ENCODE measurements at regions not wholly inside any gene's neighbourhood (a gene's known extent, or its start where the extent isn't known, plus 50 kb on each side); places are given as distances from the start of the nearest gene placed in this dataset.

DNA sequence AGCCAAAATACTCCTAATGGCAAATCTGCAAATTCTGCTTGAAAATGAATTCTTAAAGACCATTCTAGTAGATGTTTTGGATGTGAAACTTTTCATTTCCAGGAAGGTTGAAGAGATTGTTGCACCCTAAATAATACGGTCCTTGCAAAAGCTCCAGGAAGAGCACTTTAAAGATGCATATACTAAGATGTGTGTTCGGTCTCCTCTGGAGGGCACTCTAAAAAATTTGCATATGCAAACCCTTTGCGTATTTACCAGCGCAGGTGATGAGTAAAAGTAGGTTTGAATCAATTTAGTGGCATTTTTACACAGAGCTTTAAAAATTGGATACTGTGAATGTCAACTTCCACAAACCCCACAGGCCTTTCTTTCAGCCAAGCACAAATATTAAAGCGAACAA lies 378.1 kb upstream of the SORCS1 start:
- TF ChIP-seq, protein P1, sequence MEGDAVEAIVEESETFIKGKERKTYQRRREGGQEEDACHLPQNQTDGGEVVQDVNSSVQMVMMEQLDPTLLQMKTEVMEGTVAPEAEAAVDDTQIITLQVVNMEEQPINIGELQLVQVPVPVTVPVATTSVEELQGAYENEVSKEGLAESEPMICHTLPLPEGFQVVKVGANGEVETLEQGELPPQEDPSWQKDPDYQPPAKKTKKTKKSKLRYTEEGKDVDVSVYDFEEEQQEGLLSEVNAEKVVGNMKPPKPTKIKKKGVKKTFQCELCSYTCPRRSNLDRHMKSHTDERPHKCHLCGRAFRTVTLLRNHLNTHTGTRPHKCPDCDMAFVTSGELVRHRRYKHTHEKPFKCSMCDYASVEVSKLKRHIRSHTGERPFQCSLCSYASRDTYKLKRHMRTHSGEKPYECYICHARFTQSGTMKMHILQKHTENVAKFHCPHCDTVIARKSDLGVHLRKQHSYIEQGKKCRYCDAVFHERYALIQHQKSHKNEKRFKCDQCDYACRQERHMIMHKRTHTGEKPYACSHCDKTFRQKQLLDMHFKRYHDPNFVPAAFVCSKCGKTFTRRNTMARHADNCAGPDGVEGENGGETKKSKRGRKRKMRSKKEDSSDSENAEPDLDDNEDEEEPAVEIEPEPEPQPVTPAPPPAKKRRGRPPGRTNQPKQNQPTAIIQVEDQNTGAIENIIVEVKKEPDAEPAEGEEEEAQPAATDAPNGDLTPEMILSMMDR (IDR thresholded peaks at IDR 0.05), result no peak
- TF ChIP-seq, protein P2, sequence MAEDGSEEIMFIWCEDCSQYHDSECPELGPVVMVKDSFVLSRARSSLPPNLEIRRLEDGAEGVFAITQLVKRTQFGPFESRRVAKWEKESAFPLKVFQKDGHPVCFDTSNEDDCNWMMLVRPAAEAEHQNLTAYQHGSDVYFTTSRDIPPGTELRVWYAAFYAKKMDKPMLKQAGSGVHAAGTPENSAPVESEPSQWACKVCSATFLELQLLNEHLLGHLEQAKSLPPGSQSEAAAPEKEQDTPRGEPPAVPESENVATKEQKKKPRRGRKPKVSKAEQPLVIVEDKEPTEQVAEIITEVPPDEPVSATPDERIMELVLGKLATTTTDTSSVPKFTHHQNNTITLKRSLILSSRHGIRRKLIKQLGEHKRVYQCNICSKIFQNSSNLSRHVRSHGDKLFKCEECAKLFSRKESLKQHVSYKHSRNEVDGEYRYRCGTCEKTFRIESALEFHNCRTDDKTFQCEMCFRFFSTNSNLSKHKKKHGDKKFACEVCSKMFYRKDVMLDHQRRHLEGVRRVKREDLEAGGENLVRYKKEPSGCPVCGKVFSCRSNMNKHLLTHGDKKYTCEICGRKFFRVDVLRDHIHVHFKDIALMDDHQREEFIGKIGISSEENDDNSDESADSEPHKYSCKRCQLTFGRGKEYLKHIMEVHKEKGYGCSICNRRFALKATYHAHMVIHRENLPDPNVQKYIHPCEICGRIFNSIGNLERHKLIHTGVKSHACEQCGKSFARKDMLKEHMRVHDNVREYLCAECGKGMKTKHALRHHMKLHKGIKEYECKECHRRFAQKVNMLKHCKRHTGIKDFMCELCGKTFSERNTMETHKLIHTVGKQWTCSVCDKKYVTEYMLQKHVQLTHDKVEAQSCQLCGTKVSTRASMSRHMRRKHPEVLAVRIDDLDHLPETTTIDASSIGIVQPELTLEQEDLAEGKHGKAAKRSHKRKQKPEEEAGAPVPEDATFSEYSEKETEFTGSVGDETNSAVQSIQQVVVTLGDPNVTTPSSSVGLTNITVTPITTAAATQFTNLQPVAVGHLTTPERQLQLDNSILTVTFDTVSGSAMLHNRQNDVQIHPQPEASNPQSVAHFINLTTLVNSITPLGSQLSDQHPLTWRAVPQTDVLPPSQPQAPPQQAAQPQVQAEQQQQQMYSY (CRISPR knock-in tag; IDR thresholded peaks at IDR 0.05), result no peak
- TF ChIP-seq ZNF138 (CRISPR knock-in tag; conservative IDR thresholded peaks at IDR 0.05) (no peak), CBFB (CRISPR knock-in tag; IDR thresholded peaks at IDR 0.05; ENCODE audit: low read depth) (no peak)
- TF ChIP-seq, protein P3, sequence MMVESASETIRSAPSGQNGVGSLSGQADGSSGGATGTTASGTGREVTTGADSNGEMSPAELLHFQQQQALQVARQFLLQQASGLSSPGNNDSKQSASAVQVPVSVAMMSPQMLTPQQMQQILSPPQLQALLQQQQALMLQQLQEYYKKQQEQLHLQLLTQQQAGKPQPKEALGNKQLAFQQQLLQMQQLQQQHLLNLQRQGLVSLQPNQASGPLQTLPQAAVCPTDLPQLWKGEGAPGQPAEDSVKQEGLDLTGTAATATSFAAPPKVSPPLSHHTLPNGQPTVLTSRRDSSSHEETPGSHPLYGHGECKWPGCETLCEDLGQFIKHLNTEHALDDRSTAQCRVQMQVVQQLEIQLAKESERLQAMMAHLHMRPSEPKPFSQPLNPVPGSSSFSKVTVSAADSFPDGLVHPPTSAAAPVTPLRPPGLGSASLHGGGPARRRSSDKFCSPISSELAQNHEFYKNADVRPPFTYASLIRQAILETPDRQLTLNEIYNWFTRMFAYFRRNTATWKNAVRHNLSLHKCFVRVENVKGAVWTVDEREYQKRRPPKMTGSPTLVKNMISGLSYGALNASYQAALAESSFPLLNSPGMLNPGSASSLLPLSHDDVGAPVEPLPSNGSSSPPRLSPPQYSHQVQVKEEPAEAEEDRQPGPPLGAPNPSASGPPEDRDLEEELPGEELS (CRISPR knock-in tag; IDR thresholded peaks at IDR 0.05), result no peak
- TF ChIP-seq, protein P4, sequence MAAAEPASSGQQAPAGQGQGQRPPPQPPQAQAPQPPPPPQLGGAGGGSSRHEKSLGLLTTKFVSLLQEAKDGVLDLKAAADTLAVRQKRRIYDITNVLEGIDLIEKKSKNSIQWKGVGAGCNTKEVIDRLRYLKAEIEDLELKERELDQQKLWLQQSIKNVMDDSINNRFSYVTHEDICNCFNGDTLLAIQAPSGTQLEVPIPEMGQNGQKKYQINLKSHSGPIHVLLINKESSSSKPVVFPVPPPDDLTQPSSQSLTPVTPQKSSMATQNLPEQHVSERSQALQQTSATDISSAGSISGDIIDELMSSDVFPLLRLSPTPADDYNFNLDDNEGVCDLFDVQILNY (CRISPR knock-in tag; IDR thresholded peaks at IDR 0.05), result no peak
- TF ChIP-seq, protein P5, sequence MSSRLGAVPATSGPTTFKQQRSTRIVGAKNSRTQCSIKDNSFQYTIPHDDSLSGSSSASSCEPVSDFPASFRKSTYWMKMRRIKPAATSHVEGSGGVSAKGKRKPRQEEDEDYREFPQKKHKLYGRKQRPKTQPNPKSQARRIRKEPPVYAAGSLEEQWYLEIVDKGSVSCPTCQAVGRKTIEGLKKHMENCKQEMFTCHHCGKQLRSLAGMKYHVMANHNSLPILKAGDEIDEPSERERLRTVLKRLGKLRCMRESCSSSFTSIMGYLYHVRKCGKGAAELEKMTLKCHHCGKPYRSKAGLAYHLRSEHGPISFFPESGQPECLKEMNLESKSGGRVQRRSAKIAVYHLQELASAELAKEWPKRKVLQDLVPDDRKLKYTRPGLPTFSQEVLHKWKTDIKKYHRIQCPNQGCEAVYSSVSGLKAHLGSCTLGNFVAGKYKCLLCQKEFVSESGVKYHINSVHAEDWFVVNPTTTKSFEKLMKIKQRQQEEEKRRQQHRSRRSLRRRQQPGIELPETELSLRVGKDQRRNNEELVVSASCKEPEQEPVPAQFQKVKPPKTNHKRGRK (CRISPR knock-in tag; IDR thresholded peaks at IDR 0.05; ENCODE audit: borderline replicate concordance), result no peak
- TF ChIP-seq, protein P6, sequence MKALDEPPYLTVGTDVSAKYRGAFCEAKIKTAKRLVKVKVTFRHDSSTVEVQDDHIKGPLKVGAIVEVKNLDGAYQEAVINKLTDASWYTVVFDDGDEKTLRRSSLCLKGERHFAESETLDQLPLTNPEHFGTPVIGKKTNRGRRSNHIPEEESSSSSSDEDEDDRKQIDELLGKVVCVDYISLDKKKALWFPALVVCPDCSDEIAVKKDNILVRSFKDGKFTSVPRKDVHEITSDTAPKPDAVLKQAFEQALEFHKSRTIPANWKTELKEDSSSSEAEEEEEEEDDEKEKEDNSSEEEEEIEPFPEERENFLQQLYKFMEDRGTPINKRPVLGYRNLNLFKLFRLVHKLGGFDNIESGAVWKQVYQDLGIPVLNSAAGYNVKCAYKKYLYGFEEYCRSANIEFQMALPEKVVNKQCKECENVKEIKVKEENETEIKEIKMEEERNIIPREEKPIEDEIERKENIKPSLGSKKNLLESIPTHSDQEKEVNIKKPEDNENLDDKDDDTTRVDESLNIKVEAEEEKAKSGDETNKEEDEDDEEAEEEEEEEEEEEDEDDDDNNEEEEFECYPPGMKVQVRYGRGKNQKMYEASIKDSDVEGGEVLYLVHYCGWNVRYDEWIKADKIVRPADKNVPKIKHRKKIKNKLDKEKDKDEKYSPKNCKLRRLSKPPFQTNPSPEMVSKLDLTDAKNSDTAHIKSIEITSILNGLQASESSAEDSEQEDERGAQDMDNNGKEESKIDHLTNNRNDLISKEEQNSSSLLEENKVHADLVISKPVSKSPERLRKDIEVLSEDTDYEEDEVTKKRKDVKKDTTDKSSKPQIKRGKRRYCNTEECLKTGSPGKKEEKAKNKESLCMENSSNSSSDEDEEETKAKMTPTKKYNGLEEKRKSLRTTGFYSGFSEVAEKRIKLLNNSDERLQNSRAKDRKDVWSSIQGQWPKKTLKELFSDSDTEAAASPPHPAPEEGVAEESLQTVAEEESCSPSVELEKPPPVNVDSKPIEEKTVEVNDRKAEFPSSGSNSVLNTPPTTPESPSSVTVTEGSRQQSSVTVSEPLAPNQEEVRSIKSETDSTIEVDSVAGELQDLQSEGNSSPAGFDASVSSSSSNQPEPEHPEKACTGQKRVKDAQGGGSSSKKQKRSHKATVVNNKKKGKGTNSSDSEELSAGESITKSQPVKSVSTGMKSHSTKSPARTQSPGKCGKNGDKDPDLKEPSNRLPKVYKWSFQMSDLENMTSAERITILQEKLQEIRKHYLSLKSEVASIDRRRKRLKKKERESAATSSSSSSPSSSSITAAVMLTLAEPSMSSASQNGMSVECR (CRISPR knock-in tag; IDR thresholded peaks at IDR 0.05; ENCODE audit: borderline replicate concordance), result no peak

Measured in WTC11 (cell line).